Suppressor macrophage treated with lipopolysaccharide for 4 hours (primary cell): ENCODE measurements at regions not wholly inside any gene's neighbourhood (a gene's known extent, or its start where the extent isn't known, plus 50 kb on each side); places are given as distances from the start of the nearest gene placed in this dataset.
"Not testable (repeated sequence)": the region's sequence is repeated elsewhere in the genome, so short reads cannot be mapped to it uniquely, and the experiment has no call there.

ENCODE experiments used
- DNase-seq: peaks from one replicate; pipeline ENCODE4 v3.0.0-alpha.2; 2020

GRCh38 chr7:48992816-48993215, 68.5 kb downstream of the CDC14C start:
- no peak for DNase-seq

DNA sequence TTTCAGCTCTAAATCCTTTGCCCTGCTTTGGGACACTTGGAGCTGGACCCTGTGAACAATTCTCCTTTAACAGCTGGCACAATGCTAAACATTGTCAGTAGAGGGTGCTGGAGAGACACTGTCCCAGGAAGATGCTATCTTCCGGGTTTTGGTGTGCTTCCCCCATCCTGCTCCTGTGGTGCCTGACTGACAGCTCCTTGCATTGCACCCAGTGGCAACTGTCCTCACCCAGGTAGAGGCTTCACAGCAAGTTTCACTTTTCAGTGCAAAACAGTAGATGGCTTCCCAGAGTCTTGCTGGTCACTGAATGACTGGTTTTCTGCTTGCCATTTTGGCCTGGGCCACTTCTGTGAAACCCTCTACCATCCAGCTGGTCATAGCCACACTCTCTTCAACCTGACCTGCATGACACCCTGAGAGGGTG, 77.3 kb downstream of the CDC14C start:
- peak; percentile 31 for DNase-seq

- no peak for DNase-seq
Measured at GRCh38 chr7:49010717-49011116, 86.4 kb downstream of the CDC14C start.

DNA sequence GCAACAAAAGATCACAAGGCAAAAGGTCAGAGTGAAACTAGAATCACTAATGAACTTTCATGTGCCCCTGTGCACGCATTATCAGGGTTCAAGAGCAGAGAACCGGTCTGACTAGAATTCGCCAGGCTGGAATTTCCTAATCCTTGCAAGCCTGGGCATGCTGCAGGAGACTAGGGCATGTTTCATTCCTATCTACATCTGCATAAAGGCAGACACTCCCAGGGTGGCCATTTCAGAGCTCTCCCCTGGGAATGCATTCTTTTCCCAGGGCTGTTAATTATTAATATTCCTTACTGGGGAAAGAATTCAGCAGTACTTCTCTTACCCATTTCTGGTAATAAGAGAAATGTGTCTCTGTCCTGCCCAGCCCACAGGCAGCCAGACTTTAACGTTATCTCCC, 90.5 kb downstream of the CDC14C start:
- no peak for DNase-seq

DNA sequence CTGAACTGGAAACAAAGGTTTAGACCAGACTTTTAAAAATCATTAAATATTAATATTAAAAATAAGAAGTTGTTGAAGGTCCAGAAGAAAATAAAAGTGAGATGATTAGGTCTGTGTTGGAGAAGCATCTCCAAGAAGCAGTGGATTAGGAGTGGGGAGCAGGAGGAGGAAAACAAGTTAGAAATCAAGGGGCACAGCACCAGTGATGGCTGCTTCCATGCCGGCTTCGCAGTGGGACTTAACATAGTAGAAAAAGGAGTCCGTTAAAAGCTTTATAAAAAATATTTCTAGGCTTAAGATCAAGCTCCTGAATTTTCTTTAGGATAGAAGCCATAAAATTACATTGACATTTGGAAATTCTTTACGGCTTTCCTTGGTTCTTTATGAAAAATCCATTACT, 95.8 kb downstream of the CDC14C start:
- DNase-seq, result no peak

DNA sequence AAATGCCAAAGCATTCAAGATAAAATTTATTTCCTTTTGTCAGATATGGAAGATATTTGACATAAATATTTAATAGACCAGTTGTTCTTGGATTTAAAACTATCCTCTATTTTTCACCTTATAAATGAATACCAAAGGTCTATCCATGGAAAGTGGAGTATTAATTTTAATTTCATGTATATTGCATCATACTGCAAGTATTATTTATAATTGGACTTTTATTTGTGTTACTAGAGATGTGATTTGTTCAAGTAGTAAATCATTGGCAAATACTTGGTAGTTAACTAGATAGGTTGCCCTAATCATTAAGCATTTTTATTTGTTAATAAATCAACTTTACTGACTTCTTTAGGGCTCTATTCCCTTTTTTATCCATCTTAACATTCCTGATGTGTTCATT, 98.1 kb downstream of the CDC14C start:
- DNase-seq, result no peak

DNA sequence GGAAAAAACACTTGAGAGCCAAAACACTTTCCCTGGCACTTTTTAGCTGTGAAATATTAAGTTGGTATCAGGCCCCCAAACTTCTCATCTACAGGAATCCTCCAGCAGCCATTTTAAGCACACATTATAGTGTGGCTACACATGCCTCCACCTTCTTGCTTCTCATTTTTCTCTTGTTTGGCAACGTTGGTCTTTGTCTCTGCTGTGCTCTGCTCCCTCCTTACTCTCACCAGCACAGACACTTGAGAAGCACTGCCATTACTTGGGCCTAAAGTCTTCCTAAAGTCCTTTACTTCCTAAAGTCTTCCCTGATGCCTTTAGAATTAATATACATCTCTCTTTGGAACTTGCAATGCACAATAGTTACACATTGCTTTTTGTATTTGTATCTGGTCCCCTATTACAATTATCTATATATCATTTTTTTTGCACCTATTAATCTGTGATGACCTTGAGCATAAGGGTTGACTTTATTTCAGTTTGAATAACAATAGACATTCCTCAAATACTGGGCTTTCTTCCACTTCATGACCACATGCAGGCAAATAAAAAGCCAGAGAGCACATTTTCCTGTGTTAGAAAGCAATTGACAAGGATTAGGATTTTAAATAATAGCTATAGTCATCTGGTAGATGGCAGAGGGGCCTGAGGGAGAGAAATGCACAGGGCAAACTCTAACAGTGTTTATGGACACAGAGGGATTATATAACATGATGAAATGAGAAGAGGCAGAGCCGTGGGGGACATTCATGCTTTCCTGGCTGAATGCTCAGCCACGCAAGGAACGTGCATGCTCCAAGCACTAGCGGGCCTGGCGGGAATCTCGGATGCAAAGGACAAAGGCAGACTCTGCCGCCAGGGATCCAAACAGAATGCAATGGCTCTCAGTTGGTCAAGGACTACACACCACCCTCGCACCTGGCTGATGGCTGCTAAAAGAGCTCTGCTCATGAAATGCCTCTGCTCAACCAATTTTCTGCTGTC, 99.3 kb downstream of the CDC14C start:
- DNase-seq, result no peak

- DNase-seq, result no peak
Measured at GRCh38 chr7:49030221-49030620, 105.9 kb downstream of the CDC14C start.

DNA sequence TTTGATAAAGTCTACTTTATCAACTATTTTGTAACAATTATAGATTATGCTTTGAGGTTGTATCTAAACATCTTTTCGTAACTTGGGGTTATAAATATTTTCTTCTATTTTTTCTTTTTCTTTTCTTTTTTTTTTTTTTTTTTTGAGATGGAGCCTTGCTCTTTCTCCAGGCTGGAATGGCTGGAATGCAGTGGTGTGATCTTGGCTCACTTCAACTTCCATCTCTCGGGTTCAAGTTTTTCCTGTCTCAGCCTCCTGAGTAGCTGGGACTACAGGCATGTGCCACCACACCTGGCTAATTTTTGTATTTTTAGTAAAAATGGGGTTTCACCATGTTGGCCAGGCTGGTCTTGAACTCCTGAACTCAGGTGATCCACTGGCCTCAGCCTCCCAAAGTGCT, 108.8 kb downstream of the CDC14C start:
- not testable (repeated sequence) for DNase-seq

DNA sequence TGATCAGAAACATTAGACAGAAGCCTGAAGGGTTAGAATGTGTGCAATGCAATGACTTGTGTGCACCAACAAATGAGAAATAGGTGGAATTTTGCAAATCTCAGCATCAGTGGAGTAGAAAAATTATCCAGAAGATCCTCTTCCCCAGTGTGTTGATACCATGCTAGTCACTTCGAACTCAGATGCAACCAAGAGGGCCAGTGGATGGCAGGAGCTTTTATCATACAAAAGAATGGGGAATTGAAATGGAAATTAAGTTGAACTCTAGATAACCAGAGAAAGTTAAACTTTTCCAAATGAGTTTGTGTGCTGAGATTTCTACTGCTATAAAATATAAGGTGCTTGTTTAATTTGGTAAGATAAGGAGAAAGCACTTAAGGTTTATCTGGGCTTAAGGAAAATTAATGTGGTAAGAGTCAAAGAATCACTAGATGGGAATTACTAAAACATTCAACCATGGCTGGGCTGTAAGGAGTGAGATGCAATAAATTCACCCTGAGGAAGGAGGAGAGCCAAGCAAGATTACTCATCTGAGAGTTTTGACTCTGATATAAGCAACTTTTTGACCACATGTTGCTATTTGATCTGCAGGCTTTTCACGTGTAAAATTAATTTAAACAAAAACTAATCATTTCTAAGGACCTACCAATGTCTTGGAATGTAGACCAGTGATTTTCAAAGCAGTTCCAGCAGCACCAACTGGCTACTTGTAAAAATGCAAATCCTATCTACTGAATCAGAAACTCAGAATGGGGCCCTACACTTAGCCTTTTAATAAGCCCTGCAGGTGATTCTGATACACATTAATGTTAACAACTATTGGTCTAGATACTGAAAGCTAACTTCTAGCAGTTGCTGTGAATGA, 113.2 kb downstream of the CDC14C start:
- DNase-seq, result no peak

DNA sequence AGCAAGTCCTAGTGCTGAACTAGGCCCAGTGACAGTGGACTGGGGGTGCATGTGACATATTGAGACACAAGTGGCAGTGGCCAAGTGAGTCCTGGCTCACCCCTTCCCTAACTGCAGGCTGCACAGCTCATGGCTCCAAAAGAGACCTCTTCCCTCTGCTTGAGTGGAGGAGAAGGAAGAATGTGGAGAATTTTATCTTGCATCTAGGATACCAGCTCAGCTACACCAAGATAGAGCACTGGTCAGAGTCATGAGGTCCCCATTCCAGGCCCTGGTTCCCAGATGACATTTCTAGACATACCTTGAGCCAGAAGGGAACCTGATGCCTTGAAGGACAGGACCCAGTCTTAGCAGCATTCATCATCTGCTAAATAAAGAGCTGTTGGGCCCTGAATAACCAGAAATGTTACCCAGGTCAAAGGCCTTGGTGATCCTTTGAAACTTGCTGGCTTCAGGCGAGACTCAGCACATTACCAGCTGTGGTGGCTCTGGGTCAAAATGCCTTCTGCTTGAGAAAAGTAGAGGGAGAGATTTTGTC, 114.5 kb downstream of the CDC14C start:
- no peak for DNase-seq

DNA sequence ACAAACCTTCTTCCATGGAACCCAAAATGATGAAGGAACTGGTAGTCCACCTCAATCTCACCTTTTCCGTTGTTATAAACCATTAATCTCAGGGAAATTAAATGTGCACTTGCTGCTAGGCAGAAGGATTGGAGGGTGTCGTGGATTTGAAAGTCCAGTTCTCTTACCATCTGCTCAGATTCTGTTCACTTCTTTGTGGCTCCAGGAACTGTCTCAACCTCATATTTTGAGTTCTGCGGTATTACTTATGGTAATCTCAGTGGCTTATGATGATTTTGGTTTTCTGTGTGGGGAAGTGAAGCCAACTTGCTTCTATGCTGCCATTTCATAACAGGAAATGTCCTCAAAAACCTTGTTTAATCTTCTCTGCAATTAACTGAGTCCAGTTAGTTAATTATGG, 136.4 kb downstream of the CDC14C start:
- DNase-seq, result no peak

- DNase-seq, result no peak
Measured at GRCh38 chr7:49074538-49074937, 150.2 kb downstream of the CDC14C start.

- no peak for DNase-seq
Measured at GRCh38 chr7:49080896-49081475, 156.6 kb downstream of the CDC14C start.

- no peak for DNase-seq
Measured at GRCh38 chr7:49088017-49088416, 163.7 kb downstream of the CDC14C start.

- DNase-seq, result no peak
Measured at GRCh38 chr7:49089717-49090116, 165.4 kb downstream of the CDC14C start.

DNA sequence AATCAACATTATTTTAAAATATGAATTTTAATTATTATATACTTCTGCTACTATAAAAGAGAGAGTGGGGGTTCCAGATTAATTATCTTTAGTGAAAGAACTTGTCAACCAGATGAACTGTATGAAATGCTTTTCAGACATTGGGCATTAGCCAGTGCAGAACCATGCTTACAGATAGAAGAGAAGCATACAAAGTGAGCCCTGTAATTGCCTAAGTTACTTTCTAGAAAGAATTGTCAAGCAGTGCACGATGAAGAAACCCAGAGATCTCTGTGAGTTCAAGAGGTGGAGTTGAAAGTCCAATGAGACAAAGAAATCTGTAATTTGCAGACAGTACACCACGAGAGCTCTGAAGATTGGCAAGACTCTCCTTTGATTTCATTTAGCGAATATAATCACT, 166.7 kb downstream of the CDC14C start:
- no peak for DNase-seq

GRCh38 chr7:49091519-49091918, 167.2 kb downstream of the CDC14C start:
- no peak for DNase-seq

DNA sequence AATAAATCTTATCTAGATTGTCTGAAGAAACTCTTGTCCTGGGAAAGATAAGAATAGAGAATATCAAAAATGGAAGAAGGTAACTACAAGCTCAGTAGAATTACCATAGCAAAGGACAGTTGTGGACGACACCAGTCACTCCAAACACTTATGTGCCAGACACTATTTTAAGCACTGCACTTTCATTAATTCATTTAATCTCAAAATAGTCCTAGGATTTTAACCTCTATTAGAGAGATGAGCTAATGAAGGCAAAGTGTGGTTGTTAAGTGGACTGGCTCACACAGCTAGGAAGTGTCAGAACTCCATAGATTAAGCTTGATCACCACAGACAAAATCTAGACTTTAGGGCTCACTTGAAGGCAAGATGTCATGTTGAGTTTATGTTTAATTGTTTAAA, 168.9 kb downstream of the CDC14C start:
- DNase-seq, result no peak

GRCh38 chr7:49094866-49095265, 170.5 kb downstream of the CDC14C start:
- DNase-seq, result no peak

DNA sequence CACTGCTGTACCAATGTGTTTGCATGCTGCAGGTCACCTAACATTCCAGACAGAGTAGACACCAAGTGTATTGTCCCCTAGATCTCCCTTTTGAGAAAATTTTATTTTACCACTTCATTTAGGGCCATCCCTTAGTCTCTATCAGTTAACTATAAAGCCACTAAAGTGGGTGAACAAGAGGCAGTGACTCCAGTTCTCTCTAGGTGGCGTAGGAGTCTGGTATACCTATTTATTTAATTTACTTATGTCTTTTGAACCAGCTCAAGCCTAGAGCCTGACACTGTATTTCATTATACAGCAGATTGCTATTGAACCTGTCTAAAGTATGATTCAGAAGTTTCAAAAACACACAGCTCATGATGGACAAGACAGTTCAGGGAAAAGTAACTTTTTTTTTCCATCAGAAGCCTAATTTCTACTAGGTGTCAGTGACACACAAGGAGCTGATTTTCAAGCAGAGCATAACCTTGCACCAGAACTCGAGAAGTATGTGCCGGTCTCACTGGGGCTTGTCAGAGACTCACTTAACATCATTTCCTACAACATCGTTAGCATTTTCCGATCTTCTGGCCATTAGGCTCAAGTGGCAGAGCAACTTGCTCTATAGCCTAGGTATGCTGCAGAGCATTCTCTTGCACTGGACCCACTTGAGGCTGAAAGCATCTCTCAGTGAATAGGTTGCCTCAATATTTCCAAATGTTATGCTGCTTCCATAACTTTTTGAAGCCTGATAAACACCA, 175.4 kb downstream of the CDC14C start:
- DNase-seq, result no peak
